ENCODE measurements at regions not wholly inside any gene's neighbourhood (a gene's known extent, or its start where the extent isn't known, plus 50 kb on each side); places are given as distances from the start of the nearest gene placed in this dataset.

- H3K27ac Mint-ChIP-seq: no peak overlapping the region
- H3K4me1 Mint-ChIP-seq: peaks cover 9% of the 10 kb centered on the region
- H3K9me3 Mint-ChIP-seq: peaks cover 9% of the 10 kb centered on the region
- no peaks in the 10 kb centered on the region for H3K36me3 Mint-ChIP-seq (ENCODE audit: low read depth)
- no peak overlapping the region for H3K4me3 Mint-ChIP-seq
- TF ChIP-seq, protein P1, sequence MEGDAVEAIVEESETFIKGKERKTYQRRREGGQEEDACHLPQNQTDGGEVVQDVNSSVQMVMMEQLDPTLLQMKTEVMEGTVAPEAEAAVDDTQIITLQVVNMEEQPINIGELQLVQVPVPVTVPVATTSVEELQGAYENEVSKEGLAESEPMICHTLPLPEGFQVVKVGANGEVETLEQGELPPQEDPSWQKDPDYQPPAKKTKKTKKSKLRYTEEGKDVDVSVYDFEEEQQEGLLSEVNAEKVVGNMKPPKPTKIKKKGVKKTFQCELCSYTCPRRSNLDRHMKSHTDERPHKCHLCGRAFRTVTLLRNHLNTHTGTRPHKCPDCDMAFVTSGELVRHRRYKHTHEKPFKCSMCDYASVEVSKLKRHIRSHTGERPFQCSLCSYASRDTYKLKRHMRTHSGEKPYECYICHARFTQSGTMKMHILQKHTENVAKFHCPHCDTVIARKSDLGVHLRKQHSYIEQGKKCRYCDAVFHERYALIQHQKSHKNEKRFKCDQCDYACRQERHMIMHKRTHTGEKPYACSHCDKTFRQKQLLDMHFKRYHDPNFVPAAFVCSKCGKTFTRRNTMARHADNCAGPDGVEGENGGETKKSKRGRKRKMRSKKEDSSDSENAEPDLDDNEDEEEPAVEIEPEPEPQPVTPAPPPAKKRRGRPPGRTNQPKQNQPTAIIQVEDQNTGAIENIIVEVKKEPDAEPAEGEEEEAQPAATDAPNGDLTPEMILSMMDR (IDR thresholded peaks at IDR 0.05; ENCODE audit: unreplicated experiment in 3 of 3): no peak
- H3K27me3 Mint-ChIP-seq (ENCODE audit: low read depth): no peaks in the 10 kb centered on the region
Measured at GRCh38 chr3:104669083-104669482, 697.6 kb upstream of the ALCAM start.

GRCh38 chr3:104672331-104672730 is 694.4 kb upstream of the ALCAM start:
- no peaks in the 10 kb centered on the region for H3K36me3 Mint-ChIP-seq (ENCODE audit: low read depth)
- peaks cover 10% of the 10 kb centered on the region for H3K9me3 Mint-ChIP-seq
- H3K4me3 Mint-ChIP-seq: no peak overlapping the region
- TF ChIP-seq, protein P1 (IDR thresholded peaks at IDR 0.05; ENCODE audit: unreplicated experiment in 3 of 3): no peak
- no peaks in the 10 kb centered on the region for H3K27me3 Mint-ChIP-seq (ENCODE audit: low read depth)
- peaks cover 13% of the 10 kb centered on the region for H3K4me1 Mint-ChIP-seq
- H3K27ac Mint-ChIP-seq: peak overlapping the region in 1 of 3 experiments; percentile 2

GRCh38 chr3:104673981-104674380 is 692.7 kb upstream of the ALCAM start:
- H3K36me3 Mint-ChIP-seq (ENCODE audit: low read depth): no peaks in the 10 kb centered on the region
- no peak overlapping the region for H3K4me3 Mint-ChIP-seq
- peaks cover 13% of the 10 kb centered on the region for H3K4me1 Mint-ChIP-seq
- TF ChIP-seq, protein P1 (IDR thresholded peaks at IDR 0.05; ENCODE audit: unreplicated experiment in 3 of 3): no peak
- peaks cover 12% of the 10 kb centered on the region for H3K9me3 Mint-ChIP-seq
- peak overlapping the region in 1 of 3 experiments; percentile 52 for H3K27ac Mint-ChIP-seq
- no peaks in the 10 kb centered on the region for H3K27me3 Mint-ChIP-seq (ENCODE audit: low read depth)

GRCh38 chr3:104676241-104676640 is 690.5 kb upstream of the ALCAM start:
- H3K27me3 Mint-ChIP-seq (ENCODE audit: low read depth): no peaks in the 10 kb centered on the region
- H3K4me3 Mint-ChIP-seq: no peak overlapping the region
- H3K27ac Mint-ChIP-seq: no peak overlapping the region
- TF ChIP-seq, protein P1 (IDR thresholded peaks at IDR 0.05; ENCODE audit: unreplicated experiment in 3 of 3): no peak
- H3K9me3 Mint-ChIP-seq: peaks cover 13% of the 10 kb centered on the region
- H3K36me3 Mint-ChIP-seq (ENCODE audit: low read depth): no peaks in the 10 kb centered on the region
- H3K4me1 Mint-ChIP-seq: peaks cover 13% of the 10 kb centered on the region

DNA sequence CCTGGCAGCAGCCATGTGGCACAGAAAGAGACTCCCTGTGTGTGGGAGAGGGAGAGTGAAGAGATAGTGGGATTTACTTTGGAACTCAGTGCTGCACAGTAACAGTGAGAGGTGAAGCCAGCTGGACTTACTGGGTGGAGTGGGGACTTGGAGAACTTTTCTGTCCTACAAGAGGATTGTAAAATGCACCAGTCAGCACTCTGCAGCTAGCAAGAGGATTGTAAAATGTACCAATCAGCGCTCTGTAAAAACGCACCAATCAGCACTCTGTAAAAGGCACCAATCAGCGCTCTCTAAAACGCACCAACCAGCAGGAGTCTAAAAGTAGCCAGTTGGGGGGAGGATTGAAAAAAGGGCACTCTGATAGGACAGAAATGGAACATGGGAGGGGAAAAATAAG is 688.8 kb upstream of the ALCAM start:
- TF ChIP-seq, protein P1 (IDR thresholded peaks at IDR 0.05; ENCODE audit: unreplicated experiment in 3 of 3): no peak
- Mint-ChIP-seq H3K36me3 (ENCODE audit: low read depth) (no peaks in the 10 kb centered on the region), H3K4me3 (no peak overlapping the region), H3K27ac (no peak overlapping the region), H3K27me3 (ENCODE audit: low read depth) (no peaks in the 10 kb centered on the region), H3K9me3 (peaks cover 17% of the 10 kb centered on the region), H3K4me1 (peaks cover 6% of the 10 kb centered on the region)

DNA sequence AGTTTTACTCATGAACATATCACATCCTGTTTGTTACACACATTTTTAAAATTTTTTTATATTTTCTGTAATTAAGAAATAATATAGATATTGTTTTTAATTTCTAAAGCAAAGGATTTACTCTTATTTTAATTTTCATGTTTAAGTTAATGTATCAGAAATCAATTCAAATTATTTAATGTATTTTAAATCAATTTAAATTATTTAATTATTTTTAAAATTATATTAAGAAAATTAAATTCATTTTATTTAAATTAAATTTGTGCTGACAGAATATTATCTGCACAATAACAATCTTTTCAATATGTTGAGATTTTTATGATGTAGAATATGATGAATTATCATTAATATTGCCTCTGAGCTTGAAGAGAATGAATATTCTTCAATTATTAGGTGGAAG is 681.2 kb upstream of the ALCAM start:
- Mint-ChIP-seq H3K4me1 (no peaks in the 10 kb centered on the region), H3K27ac (no peak overlapping the region), H3K27me3 (ENCODE audit: low read depth) (no peaks in the 10 kb centered on the region), H3K36me3 (ENCODE audit: low read depth) (no peaks in the 10 kb centered on the region), H3K9me3 (peaks cover 12% of the 10 kb centered on the region), H3K4me3 (no peak overlapping the region)
- TF ChIP-seq, protein P1 (IDR thresholded peaks at IDR 0.05; ENCODE audit: unreplicated experiment in 3 of 3): no peak
